ENCODE measurements at regions not wholly inside any gene's neighbourhood (a gene's known extent, or its start where the extent isn't known, plus 50 kb on each side); places are given as distances from the start of the nearest gene placed in this dataset.

DNA sequence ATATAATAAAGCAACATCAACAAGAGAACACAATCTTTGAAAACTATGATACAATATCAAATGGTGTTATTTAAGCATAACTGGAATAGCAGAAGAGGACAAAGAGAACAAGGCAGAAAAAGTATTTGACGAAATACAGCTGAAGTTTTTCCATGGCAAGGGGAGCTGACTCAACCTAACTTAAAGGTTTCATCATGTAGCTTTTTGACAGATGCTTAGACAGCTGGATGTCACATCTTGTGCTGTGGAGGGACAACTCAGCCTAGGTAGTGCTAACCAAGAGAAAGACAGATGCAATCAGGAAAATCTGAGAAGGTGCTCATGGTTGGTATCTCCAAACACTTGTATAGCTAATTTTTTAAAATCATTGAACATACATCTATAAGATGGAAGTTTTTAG lies 208.2 kb downstream of the TFEC start:
- in situ Hi-C loops (cut with MboI; ENCODE audit: low sequenced_read_pairs), result no loop called here
- dilution Hi-C loops (cut with HindIII; ENCODE audit: low sequenced_read_pairs, unreplicated experiment), result no loop called here

More for the DNA sequence above, 208.2 kb downstream of the TFEC start:
- Histone ChIP-seq H2BK120ac (ENCODE audit: low read depth, low read length) (no peak overlapping the region), H3K9ac (ENCODE audit: low read depth, low read length) (no peak overlapping the region), H3K4me3 (ENCODE audit: insufficient read depth, low read depth, low read length) (no peak overlapping the region), H4K20me1 (ENCODE audit: insufficient read depth, low read length) (no peaks in the 10 kb centered on the region), H3K4ac (ENCODE audit: low read depth, low read length) (no peak overlapping the region), H3K4me2 (ENCODE audit: low read depth, low read length) (no peak overlapping the region), H3K27ac (ENCODE audit: insufficient read depth, low read length) (no peak overlapping the region), H3K18ac (ENCODE audit: low read depth, low read length) (no peak overlapping the region), H2AK9ac (replicated peaks; ENCODE audit: low read depth, low read length, poor library complexity) (no peak overlapping the region), H3K14ac (replicated peaks; ENCODE audit: low read depth, low read length) (no peak overlapping the region), H4K91ac (ENCODE audit: insufficient read depth, low read depth, low read length) (no peak overlapping the region), H2BK5ac (ENCODE audit: low read depth, low read length, poor library complexity, severe bottlenecking) (no peak overlapping the region), H3K79me1 (ENCODE audit: low read depth in 1 of 2, low read length in 2 of 2) (no peaks in the 10 kb centered on the region), H3K36me3 (ENCODE audit: control insufficient read depth, insufficient read depth, low read length) (no peaks in the 10 kb centered on the region), H2BK20ac (ENCODE audit: low read depth, low read length) (no peak overlapping the region), H4K5ac (ENCODE audit: low read depth, low read length) (no peak overlapping the region), H3K56ac (ENCODE audit: extremely low read depth, insufficient read depth, low read length) (no peak overlapping the region; the same call in 1 of the 2 replicates), H3K9me3 (ENCODE audit: control insufficient read depth, insufficient read depth, low read length) (no peaks in the 10 kb centered on the region), H2BK15ac (ENCODE audit: low read depth, low read length) (no peak overlapping the region), H3K9me1 (ENCODE audit: insufficient read depth, low read length) (no peaks in the 10 kb centered on the region), H3K27me3 (ENCODE audit: control insufficient read depth, insufficient read depth, low read length) (no peaks in the 10 kb centered on the region), H3K4me1 (ENCODE audit: control insufficient read depth, insufficient read depth, low read length) (0 out of 2 replicates have a peak, but pooled peaks cover 2% of the 10 kb centered on the region), H4K8ac (ENCODE audit: low read depth in 2 of 2, low read length in 2 of 2) (no peak overlapping the region), H2AK5ac (ENCODE audit: low read depth, low read length) (no peak overlapping the region), H3K23ac (ENCODE audit: low read depth, low read length) (no peak overlapping the region), H2AFZ (replicated peaks; ENCODE audit: low read length, poor library complexity) (no peak overlapping the region)
- intact Hi-C loops (cut with micrococcal nuclease), result no loop called here
- ATAC-seq (ENCODE audit: low read depth) (no peak), DNase-seq (no peak)
- ChIA-PET POLR2A (ENCODE audit: unreplicated experiment) (no interaction called here), CTCF (interaction anchor here (1.0 kb wide), 1 partner anchor 28 kb away, joined by 3 read pairs; no protein-coding TSS in a partner anchor)
- TF ChIP-seq POLR2A (IDR thresholded peaks at IDR 0.05; ENCODE audit: low read depth, low read length) (no peak), MXI1 (IDR thresholded peaks at IDR 0.05; ENCODE audit: borderline replicate concordance, low read depth, low read length) (no peak), MAZ (IDR thresholded peaks at IDR 0.05; ENCODE audit: borderline replicate concordance, low read depth, low read length) (no peak), USF2 (IDR thresholded peaks at IDR 0.05; ENCODE audit: low read depth, low read length) (no peak), SMC3 (IDR thresholded peaks at IDR 0.05; ENCODE audit: low read depth, low read length) (no peak), RFX5 (IDR thresholded peaks at IDR 0.05; ENCODE audit: low read depth, low read length) (no peak), RCOR1 (IDR thresholded peaks at IDR 0.05; ENCODE audit: insufficient replicate concordance, low read length) (no peak), BHLHE40 (IDR thresholded peaks at IDR 0.05; ENCODE audit: low read depth, low read length) (no peak), CEBPB (IDR thresholded peaks at IDR 0.05; ENCODE audit: low read depth, low read length) (no peak), RAD21 (IDR thresholded peaks at IDR 0.05; ENCODE audit: low read length) (no peak), MAFK (IDR thresholded peaks at IDR 0.05; ENCODE audit: low read depth, low read length) (no peak)
- BruUV-seq (replicated peaks), result no TSS peak
- WGBS, 2 experiments (ENCODE audit: extremely low coverage in 2 of 2, insufficient read length in 1 of 2), result no CpG with 5 or more reads among the region's 1 CpG
